ENCODE measurements at regions not wholly inside any gene's neighbourhood (a gene's known extent, or its start where the extent isn't known, plus 50 kb on each side); places are given as distances from the start of the nearest gene placed in this dataset.

DNA sequence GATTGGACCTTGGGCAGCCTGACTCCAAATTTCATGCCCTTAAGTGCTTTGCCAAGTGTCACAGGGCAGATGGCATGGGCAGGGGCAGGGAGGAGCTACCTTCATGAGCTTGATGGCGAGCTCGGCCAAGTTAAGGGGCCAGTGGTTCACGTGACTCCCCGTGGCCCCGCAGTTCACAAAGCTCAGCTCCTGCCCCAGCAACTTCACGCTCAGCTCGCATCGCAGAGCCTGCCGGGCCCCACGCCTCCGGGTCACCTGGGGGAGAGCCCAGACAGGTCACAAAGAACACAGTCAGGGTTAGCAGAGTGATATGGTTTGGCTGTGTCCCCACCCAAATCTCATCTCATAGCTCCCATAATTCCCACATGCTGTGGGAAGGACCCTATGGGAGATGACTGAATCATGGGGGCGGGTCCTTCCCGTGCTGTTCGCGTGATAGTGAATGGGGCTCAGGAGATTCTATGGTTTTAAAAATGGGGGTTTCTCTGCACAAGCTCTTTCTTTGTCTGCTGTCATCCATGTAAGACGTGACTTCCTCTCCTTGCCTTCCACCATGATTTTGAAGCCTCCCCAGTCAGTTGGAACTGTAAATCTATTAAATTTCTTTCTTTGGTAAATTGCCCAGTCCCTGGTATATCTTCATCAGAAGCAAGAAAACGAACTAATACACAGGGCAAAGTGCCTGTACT, 108.1 kb downstream of the LITAF start:
- DNase-seq = no peak

DNA sequence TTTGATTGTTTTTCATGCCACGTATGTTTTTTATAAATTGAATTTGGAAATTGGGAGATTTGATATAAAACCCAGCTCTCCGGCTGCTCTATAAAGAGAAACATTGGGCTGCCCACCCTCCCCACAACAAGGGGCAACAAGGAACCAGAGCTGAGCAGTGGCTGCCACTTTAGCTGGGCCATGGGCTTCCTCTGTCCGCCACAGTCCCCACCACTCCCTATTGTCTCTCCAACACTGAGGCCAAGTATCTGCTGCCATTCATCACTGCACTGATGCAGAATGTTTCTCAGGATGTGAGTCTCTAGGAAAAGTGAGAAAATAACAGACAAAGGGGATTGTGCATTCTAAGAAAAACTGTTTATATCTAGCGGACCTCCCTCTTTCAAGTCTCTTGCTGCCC, 106.8 kb downstream of the LITAF start:
- no peak for DNase-seq

DNA sequence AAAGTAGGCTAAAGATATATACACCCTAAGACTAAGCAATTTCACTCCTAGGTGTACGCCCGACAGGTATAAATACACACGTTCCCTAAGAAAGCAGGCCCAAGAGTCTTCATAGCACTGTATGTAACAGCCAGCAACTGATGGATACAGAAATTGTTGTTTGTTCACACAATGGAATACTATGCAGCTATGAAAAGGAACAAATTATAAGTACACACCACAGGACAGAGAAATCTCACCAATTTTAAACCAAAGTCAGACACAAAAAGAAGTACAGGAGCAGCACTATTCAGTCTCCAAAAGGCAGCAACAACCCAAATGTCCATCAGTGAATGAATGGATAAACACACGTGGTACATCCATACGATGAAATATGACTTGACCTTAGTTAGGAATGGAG, 106.1 kb downstream of the LITAF start:
- no peak for DNase-seq

DNA sequence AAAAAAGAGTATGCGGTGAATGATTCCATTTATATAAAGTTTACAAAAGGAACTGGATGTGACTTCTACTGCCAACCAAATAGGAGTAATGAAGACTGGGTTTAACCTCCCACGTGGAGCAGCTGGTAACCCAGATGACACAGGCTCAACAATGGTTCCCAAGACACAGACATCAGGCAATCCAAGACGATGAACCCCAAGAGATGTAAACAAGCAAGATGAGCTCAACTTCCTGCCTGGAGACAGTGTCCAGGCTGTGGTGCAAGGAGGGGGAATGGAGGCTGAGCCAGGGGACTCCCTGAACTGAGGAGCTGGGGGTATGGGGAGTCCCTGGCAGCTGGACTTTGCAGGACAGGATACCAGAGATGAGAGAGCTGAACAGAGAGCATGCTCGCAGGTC, 104.7 kb downstream of the LITAF start:
- DNase-seq = no peak

DNA sequence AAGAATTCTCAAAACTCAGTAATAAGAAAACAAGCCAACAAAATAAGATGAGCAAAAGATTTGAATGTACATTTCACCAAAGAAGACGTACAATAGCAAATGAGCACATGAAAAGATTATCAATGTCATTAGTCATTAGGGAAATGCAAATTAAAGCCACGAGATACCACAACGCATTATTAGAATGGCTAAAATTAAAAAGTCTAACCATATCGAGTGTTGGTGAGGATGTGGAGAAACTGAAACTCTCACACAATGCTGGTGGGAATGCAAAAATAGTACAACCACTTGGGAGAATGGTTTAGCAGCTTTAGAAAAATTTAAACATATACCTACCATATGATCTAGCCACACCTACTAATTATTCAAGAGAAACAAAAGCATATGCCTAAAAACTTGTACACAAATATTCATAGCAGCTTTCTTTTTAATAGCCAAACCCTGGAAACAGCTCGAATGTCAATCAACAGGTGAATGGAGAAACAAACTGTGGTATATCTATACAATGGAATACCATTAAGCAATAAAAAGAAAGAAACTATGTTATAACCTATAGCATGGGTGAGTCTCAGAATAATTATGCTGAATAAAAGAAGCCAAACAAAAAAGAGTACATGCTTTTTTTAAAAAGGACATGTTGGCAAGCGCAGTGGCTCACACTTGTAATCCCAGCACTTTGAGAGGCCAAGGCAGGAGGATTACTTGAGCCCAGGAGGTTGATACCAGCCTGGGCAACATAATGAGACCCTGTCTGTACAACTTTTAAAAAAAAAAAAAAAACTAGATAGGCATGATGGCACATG, 103.6 kb downstream of the LITAF start:
- no peak for DNase-seq

DNA sequence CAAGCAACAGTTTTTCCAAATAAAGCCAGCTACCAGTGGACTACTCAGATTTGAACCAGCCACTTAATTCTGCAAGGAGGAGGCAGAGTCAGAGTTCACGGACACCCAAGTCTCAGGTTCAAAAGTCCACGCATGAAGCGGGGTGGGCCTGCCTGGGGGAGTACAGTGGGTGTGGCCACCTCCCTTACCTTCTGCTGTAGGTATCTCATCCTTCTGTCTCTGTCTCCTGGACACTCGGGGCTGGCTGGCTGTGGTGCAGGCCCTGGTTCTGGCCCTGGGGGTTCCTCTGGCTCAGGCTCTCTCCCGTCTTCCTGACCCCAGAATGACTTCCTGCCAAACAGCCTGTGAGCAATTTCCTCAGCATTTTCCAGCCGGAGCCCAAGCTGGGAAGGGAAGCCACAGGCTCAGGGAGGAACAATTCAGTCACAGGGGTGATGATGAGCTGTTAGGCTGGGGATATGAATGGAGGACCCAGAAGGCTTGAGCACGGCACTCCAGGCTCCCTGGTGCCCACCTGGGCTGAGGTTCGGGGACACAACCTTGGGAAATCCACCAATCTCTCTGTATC, 101.9 kb downstream of the LITAF start:
- DNase-seq = no peak

DNA sequence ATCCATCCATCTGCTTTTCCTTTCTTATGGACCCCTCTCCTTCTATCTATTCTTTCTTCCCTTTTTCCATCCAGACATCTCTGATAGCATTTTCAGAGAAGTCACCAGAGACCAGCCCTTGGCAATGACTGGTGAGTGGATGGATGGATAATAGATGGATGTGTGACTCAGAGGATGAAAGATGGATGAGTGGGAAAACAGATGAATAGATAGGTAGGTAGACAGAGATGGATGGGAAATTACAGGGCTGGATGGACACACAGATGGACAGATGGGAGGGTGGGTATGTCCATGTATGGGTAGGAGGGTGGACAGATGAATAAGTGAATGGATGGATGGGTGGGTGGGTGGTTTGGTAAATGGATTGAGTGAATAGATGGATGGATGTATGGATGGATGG, 101.0 kb downstream of the LITAF start:
- no peak for DNase-seq

DNA sequence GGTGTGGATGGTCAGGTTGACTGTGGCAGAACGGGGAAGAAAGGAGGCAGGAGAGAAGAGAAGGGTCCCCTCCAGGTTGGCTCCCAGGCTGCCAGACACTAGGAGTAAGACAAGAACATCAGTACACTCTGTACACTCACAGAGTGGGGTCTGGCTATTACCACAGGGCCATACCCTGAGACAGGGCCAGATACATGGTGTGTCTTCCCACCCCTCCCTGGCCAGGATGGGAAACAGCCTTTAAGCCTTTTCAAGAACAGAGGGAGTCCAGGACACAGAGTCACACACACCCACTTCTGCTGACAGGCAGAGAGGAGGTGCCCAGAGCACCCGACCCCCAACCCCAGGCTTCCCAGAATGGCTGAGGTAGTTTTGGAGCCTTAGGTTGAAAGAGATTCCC, 99.4 kb downstream of the LITAF start:
- DNase-seq = no peak

DNA sequence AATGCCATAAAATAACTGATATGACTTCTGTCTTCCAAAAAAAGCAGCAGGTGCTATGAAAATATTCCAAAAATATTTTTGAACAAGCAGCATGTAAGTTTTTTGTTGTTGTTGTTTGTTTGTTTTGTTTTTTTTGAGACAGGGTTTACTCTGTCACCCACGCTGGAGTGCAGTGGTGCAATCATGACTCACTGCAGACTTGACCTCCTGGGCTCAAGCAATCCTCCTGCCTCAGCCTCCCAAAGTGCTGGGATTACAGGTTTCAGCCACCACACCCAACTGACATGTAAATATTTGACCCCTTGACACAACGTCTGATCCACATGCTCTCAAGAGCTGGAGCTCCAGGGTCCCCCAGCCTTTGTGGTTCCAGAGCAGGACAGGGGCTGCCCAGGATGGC, 98.4 kb downstream of the LITAF start:
- no peak for DNase-seq

DNA sequence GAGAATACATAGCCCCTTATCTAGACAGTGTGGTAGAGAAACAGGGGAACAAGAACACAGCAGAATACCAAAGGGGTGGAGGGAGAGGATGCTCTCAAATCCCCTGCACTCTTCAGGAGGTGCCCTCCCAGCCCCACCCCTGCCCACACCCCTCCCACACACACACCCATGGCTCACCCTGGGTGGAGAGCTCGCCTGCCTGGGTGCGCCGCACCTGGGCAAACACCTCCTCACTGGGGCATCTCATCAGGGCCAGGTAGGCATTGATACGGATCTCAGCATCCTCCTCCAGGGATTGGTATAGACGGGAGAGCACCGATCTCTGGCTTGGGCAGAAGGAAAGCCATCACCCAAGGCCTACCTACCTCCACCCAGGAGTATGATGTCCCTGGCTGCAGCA, 95.2 kb downstream of the LITAF start:
- DNase-seq = no peak

DNA sequence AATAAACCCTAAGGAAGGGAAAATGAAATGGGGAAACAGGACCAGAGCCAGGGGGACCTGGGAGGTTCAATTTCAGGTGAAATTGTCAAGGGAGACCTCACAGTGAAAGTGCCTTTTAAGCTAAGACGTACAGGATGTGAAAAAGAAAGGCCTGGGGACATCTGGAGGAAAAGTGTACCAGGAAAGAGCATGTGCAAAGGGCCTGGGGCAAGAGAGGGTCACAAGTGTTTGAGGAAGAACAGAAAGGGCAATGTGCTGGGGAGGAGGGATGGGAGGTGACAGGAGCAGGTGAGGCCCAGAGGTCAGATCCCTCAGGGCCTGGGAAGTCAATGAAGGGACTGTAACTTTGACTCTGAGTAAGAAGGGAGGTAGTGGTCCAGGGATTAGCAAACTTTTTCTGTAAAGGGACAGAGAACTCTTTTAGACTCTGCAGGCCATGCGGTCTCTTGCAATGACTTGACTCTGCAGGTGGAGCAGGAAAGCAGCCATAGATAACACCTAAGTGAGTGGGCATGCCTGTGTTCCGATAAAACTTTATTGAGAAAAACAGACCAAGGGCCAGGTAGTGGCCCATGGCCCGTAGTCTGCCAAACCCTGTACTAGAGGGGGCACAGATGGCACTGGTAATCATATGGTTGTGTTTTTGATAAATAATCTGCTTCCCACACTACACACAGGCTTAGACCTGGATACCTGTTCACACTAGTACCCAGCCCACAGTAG, 93.8 kb downstream of the LITAF start:
- no peak for DNase-seq

DNA sequence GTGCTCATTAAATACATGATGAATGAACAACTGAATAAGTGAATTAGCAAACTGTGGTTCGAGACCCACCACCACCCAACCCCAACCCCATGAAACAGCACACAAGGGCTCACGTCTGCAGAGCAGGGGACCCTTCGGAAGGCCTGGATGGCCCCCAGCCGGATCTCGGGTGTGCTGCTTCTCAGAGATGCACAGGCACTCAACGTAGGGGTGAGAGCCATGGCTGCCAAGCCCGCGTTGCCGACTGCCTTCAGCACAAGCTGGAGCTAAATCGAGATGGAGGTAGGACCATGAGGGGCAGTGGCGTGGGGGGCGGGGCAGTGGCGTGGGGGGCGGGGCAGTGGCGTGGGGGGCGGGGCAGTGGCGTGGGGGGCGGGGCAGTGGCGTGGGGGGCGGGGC, 93.2 kb downstream of the LITAF start:
- no peak for DNase-seq

DNA sequence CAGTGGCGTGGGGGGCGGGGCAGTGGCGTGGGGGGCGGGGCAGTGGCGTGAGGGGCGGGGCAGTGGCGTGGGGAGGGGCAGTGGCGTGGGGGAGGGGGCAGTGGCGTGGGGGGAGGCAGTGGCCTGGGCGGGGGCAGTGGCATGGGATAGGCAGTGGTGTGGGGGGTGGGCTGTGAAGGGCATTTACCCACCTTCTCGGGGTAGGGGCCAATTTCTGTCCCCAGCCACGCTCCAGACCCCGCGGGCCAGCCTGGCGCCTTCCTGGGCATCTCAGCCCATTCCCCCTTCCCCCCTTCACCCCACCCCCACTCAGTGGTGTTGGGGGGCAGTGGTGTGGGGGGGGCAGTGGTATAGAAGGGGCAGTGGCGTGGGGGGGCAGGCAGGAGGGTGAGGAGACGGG, 92.7 kb downstream of the LITAF start:
- DNase-seq = no peak

DNA sequence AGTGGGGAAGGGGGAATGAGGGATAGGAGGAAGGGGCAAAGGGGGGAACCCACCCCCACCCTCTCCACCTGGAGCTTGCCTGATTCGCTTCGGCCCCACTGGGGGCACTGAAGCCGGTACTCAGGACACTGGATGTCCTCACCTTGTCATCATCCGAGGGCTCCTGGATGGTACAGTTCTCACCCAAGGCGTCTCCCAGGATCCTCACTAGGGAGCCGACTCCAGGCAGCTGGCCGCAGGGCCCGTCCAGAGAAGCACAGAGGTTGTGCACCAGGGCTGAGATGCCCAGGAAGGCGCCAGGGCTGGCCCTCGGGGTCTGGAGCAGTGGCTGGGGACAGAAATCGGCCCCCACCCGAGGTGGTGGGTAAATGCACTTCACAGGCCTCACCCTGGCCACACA, 92.3 kb downstream of the LITAF start:
- no peak for DNase-seq

DNA sequence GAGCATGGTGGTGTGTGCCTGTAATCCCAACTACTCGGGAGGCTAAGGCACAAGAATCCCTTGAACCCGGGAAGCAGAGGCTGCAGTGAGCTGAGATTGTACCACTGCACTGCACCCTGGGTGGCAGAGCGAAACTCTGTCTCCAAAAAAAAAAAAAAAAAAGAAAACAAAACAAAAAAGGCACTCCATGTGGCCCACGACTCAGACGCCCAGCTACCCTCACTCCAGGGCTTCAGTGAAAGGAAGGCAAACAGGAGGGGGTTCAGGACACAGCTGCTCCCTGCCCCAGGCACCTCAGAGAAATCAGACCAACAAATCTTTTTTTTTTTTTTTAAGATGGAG, 91.7 kb downstream of the LITAF start:
- DNase-seq = no peak
